ENCODE measurements at regions not wholly inside any gene's neighbourhood (a gene's known extent, or its start where the extent isn't known, plus 50 kb on each side); places are given as distances from the start of the nearest gene placed in this dataset.

- Histone ChIP-seq H3K4me3 (ENCODE audit: insufficient read depth, low read depth, low read length) (no peak overlapping the region), H3K27ac (ENCODE audit: insufficient read depth, low read depth, low read length, poor library complexity, severe bottlenecking) (no peak overlapping the region), H3K9me3 (ENCODE audit: control insufficient read depth, low read length) (no peaks in the 10 kb centered on the region), H3K27me3 (ENCODE audit: control insufficient read depth, insufficient read depth, low read length, poor library complexity, severe bottlenecking) (no peaks in the 10 kb centered on the region), H3K36me3 (ENCODE audit: control insufficient read depth, insufficient read depth, low read length) (no peaks in the 10 kb centered on the region), H3K4me1 (ENCODE audit: control insufficient read depth, insufficient read depth, low read length) (peaks cover 6% of the 10 kb centered on the region)
- 93 to 94% methylated on average over 4 of the region's 4 CpGs for WGBS, 2 experiments
These were observed 286.3 kb upstream of the VLDLR start for GRCh38 chr9:2335260-2335659.

- WGBS, 2 experiments, result 94 to 95% methylated on average over 4 of the region's 4 CpGs
- Histone ChIP-seq H3K36me3 (ENCODE audit: control insufficient read depth, insufficient read depth, low read length) (no peaks in the 10 kb centered on the region), H3K27ac (ENCODE audit: insufficient read depth, low read depth, low read length, poor library complexity, severe bottlenecking) (no peak overlapping the region), H3K27me3 (ENCODE audit: control insufficient read depth, insufficient read depth, low read length, poor library complexity, severe bottlenecking) (no peaks in the 10 kb centered on the region), H3K4me3 (ENCODE audit: insufficient read depth, low read depth, low read length) (no peak overlapping the region), H3K9me3 (ENCODE audit: control insufficient read depth, low read length) (no peaks in the 10 kb centered on the region), H3K4me1 (ENCODE audit: control insufficient read depth, insufficient read depth, low read length) (peaks cover 6% of the 10 kb centered on the region)
These were observed 285.5 kb upstream of the VLDLR start for GRCh38 chr9:2336055-2336454.

- Histone ChIP-seq H3K9me3 (ENCODE audit: control insufficient read depth, low read length) (no peaks in the 10 kb centered on the region), H3K4me3 (ENCODE audit: insufficient read depth, low read depth, low read length) (no peak overlapping the region), H3K4me1 (ENCODE audit: control insufficient read depth, insufficient read depth, low read length) (peaks cover 6% of the 10 kb centered on the region), H3K36me3 (ENCODE audit: control insufficient read depth, insufficient read depth, low read length) (no peaks in the 10 kb centered on the region), H3K27me3 (ENCODE audit: control insufficient read depth, insufficient read depth, low read length, poor library complexity, severe bottlenecking) (no peaks in the 10 kb centered on the region), H3K27ac (ENCODE audit: insufficient read depth, low read depth, low read length, poor library complexity, severe bottlenecking) (no peak overlapping the region)
- 83 to 86% methylated on average over 2 of the region's 2 CpGs for WGBS, 2 experiments
These were observed 284.5 kb upstream of the VLDLR start for GRCh38 chr9:2337131-2337530.

GRCh38 chr9:2337627-2338026 lies 284.0 kb upstream of the VLDLR start:
- Histone ChIP-seq H3K4me3 (ENCODE audit: insufficient read depth, low read depth, low read length) (no peak overlapping the region), H3K36me3 (ENCODE audit: control insufficient read depth, insufficient read depth, low read length) (no peaks in the 10 kb centered on the region), H3K27me3 (ENCODE audit: control insufficient read depth, insufficient read depth, low read length, poor library complexity, severe bottlenecking) (no peaks in the 10 kb centered on the region), H3K27ac (ENCODE audit: insufficient read depth, low read depth, low read length, poor library complexity, severe bottlenecking) (no peak overlapping the region), H3K9me3 (ENCODE audit: control insufficient read depth, low read length) (no peaks in the 10 kb centered on the region), H3K4me1 (ENCODE audit: control insufficient read depth, insufficient read depth, low read length) (peaks cover 4% of the 10 kb centered on the region)
- 94 to 96% methylated on average over 4 of the region's 4 CpGs for WGBS, 2 experiments

GRCh38 chr9:2338777-2339365 lies 282.7 kb upstream of the VLDLR start:
- Histone ChIP-seq H3K4me3 (ENCODE audit: insufficient read depth, low read depth, low read length) (no peak overlapping the region), H3K9me3 (ENCODE audit: control insufficient read depth, low read length) (no peaks in the 10 kb centered on the region), H3K4me1 (ENCODE audit: control insufficient read depth, insufficient read depth, low read length) (no peaks in the 10 kb centered on the region), H3K27me3 (ENCODE audit: control insufficient read depth, insufficient read depth, low read length, poor library complexity, severe bottlenecking) (no peaks in the 10 kb centered on the region), H3K36me3 (ENCODE audit: control insufficient read depth, insufficient read depth, low read length) (no peaks in the 10 kb centered on the region), H3K27ac (ENCODE audit: insufficient read depth, low read depth, low read length, poor library complexity, severe bottlenecking) (no peak overlapping the region)
- WGBS, 2 experiments, result 96 to 97% methylated on average over 3 to 4 of the region's 4 CpGs

- Histone ChIP-seq H3K4me3 (ENCODE audit: insufficient read depth, low read depth, low read length) (no peak overlapping the region), H3K36me3 (ENCODE audit: control insufficient read depth, insufficient read depth, low read length) (no peaks in the 10 kb centered on the region), H3K9me3 (ENCODE audit: control insufficient read depth, low read length) (no peaks in the 10 kb centered on the region), H3K27me3 (ENCODE audit: control insufficient read depth, insufficient read depth, low read length, poor library complexity, severe bottlenecking) (no peaks in the 10 kb centered on the region), H3K27ac (ENCODE audit: insufficient read depth, low read depth, low read length, poor library complexity, severe bottlenecking) (no peak overlapping the region), H3K4me1 (ENCODE audit: control insufficient read depth, insufficient read depth, low read length) (no peaks in the 10 kb centered on the region)
- 96 to 97% methylated on average over 3 to 5 of the region's 6 CpGs for WGBS, 2 experiments
These were observed 282.2 kb upstream of the VLDLR start for GRCh38 chr9:2339416-2339815.

GRCh38 chr9:2340046-2340760 lies 281.4 kb upstream of the VLDLR start:
- Histone ChIP-seq H3K27ac (ENCODE audit: insufficient read depth, low read depth, low read length, poor library complexity, severe bottlenecking) (no peak overlapping the region), H3K9me3 (ENCODE audit: control insufficient read depth, low read length) (no peaks in the 10 kb centered on the region), H3K27me3 (ENCODE audit: control insufficient read depth, insufficient read depth, low read length, poor library complexity, severe bottlenecking) (no peaks in the 10 kb centered on the region), H3K4me3 (ENCODE audit: insufficient read depth, low read depth, low read length) (no peak overlapping the region), H3K36me3 (ENCODE audit: control insufficient read depth, insufficient read depth, low read length) (no peaks in the 10 kb centered on the region), H3K4me1 (ENCODE audit: control insufficient read depth, insufficient read depth, low read length) (no peaks in the 10 kb centered on the region)
- 84 to 96% methylated on average over 2 of the region's 2 CpGs for WGBS, 2 experiments

- no peak overlapping the region for H3K4me3 ChIP-seq (ENCODE audit: insufficient read depth, low read depth, low read length)
- H3K4me1 ChIP-seq (ENCODE audit: control insufficient read depth, insufficient read depth, low read length), result no peaks in the 10 kb centered on the region
- no peaks in the 10 kb centered on the region for H3K27me3 ChIP-seq (ENCODE audit: control insufficient read depth, insufficient read depth, low read length, poor library complexity, severe bottlenecking)
- no peaks in the 10 kb centered on the region for H3K36me3 ChIP-seq (ENCODE audit: control insufficient read depth, insufficient read depth, low read length)
- no peaks in the 10 kb centered on the region for H3K9me3 ChIP-seq (ENCODE audit: control insufficient read depth, low read length)
- 97 to 98% methylated on average over 3 of the region's 3 CpGs for WGBS, 2 experiments
- no peak overlapping the region for H3K27ac ChIP-seq (ENCODE audit: insufficient read depth, low read depth, low read length, poor library complexity, severe bottlenecking)
These were observed 280.5 kb upstream of the VLDLR start for GRCh38 chr9:2341126-2341525.

- H3K27ac ChIP-seq (ENCODE audit: insufficient read depth, low read depth, low read length, poor library complexity, severe bottlenecking), result no peak overlapping the region
- no peak overlapping the region for H3K4me3 ChIP-seq (ENCODE audit: insufficient read depth, low read depth, low read length)
- no peaks in the 10 kb centered on the region for H3K27me3 ChIP-seq (ENCODE audit: control insufficient read depth, insufficient read depth, low read length, poor library complexity, severe bottlenecking)
- WGBS, 2 experiments, result 95 to 100% methylated on average over 1 of the region's 1 CpG
- no peaks in the 10 kb centered on the region for H3K9me3 ChIP-seq (ENCODE audit: control insufficient read depth, low read length)
- no peaks in the 10 kb centered on the region for H3K36me3 ChIP-seq (ENCODE audit: control insufficient read depth, insufficient read depth, low read length)
- H3K4me1 ChIP-seq (ENCODE audit: control insufficient read depth, insufficient read depth, low read length), result no peaks in the 10 kb centered on the region
These were observed 279.6 kb upstream of the VLDLR start for GRCh38 chr9:2341956-2342355.

- Histone ChIP-seq H3K36me3 (ENCODE audit: control insufficient read depth, insufficient read depth, low read length) (no peaks in the 10 kb centered on the region), H3K4me3 (ENCODE audit: insufficient read depth, low read depth, low read length) (no peak overlapping the region), H3K27ac (ENCODE audit: insufficient read depth, low read depth, low read length, poor library complexity, severe bottlenecking) (no peak overlapping the region), H3K9me3 (ENCODE audit: control insufficient read depth, low read length) (no peaks in the 10 kb centered on the region), H3K4me1 (ENCODE audit: control insufficient read depth, insufficient read depth, low read length) (no peaks in the 10 kb centered on the region), H3K27me3 (ENCODE audit: control insufficient read depth, insufficient read depth, low read length, poor library complexity, severe bottlenecking) (no peaks in the 10 kb centered on the region)
- 94 to 96% methylated on average over 3 of the region's 3 CpGs for WGBS, 2 experiments
These were observed 277.8 kb upstream of the VLDLR start for GRCh38 chr9:2343756-2344155.

All from ectodermal cell (in vitro differentiated cells).